ENCODE measurements at regions not wholly inside any gene's neighbourhood (a gene's known extent, or its start where the extent isn't known, plus 50 kb on each side); places are given as distances from the start of the nearest gene placed in this dataset.
"Not testable (repeated sequence)": the region's sequence is repeated elsewhere in the genome, so short reads cannot be mapped to it uniquely, and the experiment has no call there.

DNA sequence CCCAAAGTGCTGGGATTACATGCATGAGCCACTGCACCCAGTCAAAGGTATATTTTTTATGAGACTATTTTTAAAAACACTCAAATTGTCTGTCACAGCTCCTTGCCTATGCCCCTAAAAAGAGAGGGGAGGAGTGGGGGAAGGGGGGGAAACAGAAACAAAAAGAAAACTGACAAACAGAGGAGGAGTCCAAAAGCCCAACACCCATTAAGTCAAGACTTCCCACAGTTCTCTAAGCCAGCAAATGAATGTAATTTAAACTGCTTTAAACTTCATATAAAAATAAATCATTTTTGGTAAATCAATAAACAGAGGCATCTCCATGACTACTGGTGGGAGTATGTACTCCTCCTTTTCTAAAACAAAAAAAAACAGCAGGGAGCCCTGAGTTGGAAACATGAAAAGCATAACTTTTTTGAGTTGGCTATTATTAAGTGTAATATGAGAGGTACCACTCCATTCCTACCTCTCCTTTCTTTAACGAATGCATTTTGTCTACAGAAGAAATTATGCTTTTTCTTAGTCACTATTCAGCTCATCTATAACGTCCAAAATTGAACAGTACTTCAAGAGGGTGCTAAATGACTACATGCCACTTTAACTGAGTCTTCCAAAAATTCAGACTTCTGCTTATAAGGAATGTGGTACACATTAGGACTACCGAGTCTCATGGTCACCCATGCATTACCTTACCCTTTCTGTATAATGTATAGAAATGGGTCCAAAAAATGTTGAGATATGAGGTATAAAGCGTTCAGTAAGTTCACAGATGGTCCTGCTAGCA is 119.0 kb upstream of the PRSS16 start:
- no peaks in the 10 kb centered on the region for H3K4me1 ChIP-seq
- H3K27ac ChIP-seq = no peak overlapping the region
- TF ChIP-seq, protein P1, sequence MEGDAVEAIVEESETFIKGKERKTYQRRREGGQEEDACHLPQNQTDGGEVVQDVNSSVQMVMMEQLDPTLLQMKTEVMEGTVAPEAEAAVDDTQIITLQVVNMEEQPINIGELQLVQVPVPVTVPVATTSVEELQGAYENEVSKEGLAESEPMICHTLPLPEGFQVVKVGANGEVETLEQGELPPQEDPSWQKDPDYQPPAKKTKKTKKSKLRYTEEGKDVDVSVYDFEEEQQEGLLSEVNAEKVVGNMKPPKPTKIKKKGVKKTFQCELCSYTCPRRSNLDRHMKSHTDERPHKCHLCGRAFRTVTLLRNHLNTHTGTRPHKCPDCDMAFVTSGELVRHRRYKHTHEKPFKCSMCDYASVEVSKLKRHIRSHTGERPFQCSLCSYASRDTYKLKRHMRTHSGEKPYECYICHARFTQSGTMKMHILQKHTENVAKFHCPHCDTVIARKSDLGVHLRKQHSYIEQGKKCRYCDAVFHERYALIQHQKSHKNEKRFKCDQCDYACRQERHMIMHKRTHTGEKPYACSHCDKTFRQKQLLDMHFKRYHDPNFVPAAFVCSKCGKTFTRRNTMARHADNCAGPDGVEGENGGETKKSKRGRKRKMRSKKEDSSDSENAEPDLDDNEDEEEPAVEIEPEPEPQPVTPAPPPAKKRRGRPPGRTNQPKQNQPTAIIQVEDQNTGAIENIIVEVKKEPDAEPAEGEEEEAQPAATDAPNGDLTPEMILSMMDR (IDR thresholded peaks at IDR 0.05) = no peak
- H3K9ac ChIP-seq = no peak overlapping the region
- H3K27me3 ChIP-seq (ENCODE audit: control insufficient read depth, insufficient read depth, low read length) = no peaks in the 10 kb centered on the region
- H3K4me3 ChIP-seq (ENCODE audit: low read depth, low read length) = no peak overlapping the region
- no peak overlapping the region for H2AFZ ChIP-seq
- H3K9me3 ChIP-seq (ENCODE audit: control insufficient read depth, low read length) = no peaks in the 10 kb centered on the region
- H3K4me2 ChIP-seq (ENCODE audit: low read length) = no peak overlapping the region
- H3K36me3 ChIP-seq (ENCODE audit: control insufficient read depth, insufficient read depth, low read length) = no peaks in the 10 kb centered on the region
- H3K79me2 ChIP-seq = no peaks in the 10 kb centered on the region

DNA sequence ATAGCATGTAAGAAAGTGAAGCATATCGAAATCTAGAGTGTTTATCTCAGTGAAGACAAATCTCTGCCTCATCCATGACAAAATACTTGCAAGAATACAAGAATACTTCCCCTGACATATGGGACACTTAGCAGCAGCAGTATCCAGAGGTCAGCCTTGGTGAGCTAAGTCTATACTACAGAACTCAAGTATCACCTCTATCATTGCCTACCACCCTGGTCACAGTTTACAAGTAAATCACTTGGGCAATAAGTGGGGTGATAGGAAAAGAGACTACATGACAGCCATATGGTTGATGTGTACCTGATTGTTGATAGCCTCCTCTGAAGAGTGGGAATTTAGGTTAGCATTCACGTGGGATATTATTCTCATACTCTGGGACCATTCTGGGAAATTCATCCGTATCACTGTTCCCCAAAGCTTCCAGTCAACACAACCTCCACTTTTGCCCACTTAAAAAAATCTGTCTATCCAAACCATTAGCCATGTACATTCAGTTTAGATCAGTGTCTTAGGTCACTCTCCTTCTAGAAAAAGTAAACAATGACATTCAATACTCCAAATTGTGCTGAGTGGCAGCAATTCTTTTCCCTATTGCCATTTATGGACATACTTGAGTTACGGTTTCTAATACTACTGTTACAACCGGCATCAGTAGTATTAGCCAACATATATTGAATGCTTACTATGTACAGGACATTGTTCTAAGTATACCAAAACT is 118.2 kb upstream of the PRSS16 start:
- Histone ChIP-seq H3K27ac (no peak overlapping the region), H3K27me3 (ENCODE audit: control insufficient read depth, insufficient read depth, low read length) (no peaks in the 10 kb centered on the region), H3K4me1 (no peaks in the 10 kb centered on the region), H2AFZ (no peak overlapping the region), H3K36me3 (ENCODE audit: control insufficient read depth, insufficient read depth, low read length) (no peaks in the 10 kb centered on the region), H3K4me3 (ENCODE audit: low read depth, low read length) (no peak overlapping the region), H3K9me3 (ENCODE audit: control insufficient read depth, low read length) (no peaks in the 10 kb centered on the region), H3K79me2 (no peaks in the 10 kb centered on the region), H3K4me2 (ENCODE audit: low read length) (no peak overlapping the region), H3K9ac (no peak overlapping the region)
- TF ChIP-seq, protein P1 (IDR thresholded peaks at IDR 0.05) = no peak

DNA sequence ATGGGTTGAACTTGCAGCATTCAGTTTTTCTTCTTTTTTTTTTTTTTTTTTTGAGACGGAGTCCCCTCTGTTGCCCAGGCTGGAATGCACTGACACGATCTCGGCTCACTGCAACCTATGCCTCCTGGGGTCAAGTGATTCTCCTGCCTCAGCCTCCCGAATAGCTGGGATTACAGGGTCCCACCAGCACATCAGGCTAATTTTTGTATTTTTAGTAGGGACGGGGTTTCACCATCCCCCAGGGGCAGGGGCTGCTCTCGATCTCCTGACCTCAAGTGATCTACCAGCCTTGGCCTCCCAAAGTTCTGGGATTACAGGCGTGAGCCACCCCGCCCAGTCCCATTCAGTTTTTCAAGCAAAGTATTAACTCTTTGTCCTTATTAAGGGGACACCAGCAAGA is 117.6 kb upstream of the PRSS16 start:
- TF ChIP-seq, protein P1 (IDR thresholded peaks at IDR 0.05) = no peak
- Histone ChIP-seq H3K4me1 (no peaks in the 10 kb centered on the region), H3K79me2 (no peaks in the 10 kb centered on the region)

DNA sequence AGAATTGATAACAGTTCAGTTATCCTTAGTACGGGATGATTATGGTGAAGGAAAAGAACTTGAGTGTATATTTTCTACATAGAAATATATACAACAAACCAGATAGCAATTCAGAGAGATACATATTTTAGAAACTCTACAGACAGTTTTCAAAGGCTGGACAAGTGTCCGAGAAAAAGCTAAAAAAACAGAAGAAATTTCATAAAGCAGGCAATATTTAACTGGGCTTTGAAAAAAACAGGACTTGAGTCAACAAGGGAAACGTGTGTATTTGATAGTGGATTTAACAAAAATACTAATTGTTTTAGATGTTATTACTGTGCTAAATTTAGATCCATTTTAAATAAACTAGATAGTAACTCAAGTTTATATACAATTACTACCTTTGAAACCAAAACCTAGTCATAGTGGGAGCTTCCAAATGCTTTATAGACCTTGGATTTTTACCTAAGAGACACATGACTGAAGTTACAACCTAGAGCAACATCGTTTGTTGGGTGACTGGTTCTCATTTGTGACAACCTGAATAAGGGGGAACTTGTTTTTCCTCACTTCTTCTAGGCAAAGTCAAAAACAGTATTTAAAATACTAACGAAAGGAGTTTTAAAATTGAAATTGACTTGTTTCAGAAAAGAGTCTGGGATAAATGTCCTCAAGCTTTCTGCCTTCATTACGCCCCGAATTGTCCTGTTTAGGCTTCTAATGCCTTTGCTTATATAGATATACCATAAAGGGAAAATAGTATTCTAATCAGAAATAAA is 116.7 kb upstream of the PRSS16 start:
- H3K4me2 ChIP-seq (ENCODE audit: low read length) = no peak overlapping the region
- peak overlapping the region; percentile 58 for H3K4me3 ChIP-seq (ENCODE audit: low read depth, low read length)
- H3K36me3 ChIP-seq (ENCODE audit: control insufficient read depth, insufficient read depth, low read length) = no peaks in the 10 kb centered on the region
- no peaks in the 10 kb centered on the region for H3K27me3 ChIP-seq (ENCODE audit: control insufficient read depth, insufficient read depth, low read length)
- no peaks in the 10 kb centered on the region for H3K9me3 ChIP-seq (ENCODE audit: control insufficient read depth, low read length)
- TF ChIP-seq, protein P1 (IDR thresholded peaks at IDR 0.05) = no peak
- H3K27ac ChIP-seq = peak overlapping the region; percentile 3
- H3K79me2 ChIP-seq = no peaks in the 10 kb centered on the region
- no peak overlapping the region for H2AFZ ChIP-seq
- H3K9ac ChIP-seq = no peak overlapping the region
- no peaks in the 10 kb centered on the region for H3K4me1 ChIP-seq

More for the DNA sequence above, 117.6 kb upstream of the PRSS16 start:
- Histone ChIP-seq H3K9ac (no peak overlapping the region), H3K4me2 (ENCODE audit: low read length) (no peak overlapping the region), H2AFZ (no peak overlapping the region), H3K27me3 (ENCODE audit: control insufficient read depth, insufficient read depth, low read length) (no peaks in the 10 kb centered on the region), H3K9me3 (ENCODE audit: control insufficient read depth, low read length) (no peaks in the 10 kb centered on the region), H3K36me3 (ENCODE audit: control insufficient read depth, insufficient read depth, low read length) (no peaks in the 10 kb centered on the region), H3K27ac (no peak overlapping the region), H3K4me3 (ENCODE audit: low read depth, low read length) (no peak overlapping the region)

DNA sequence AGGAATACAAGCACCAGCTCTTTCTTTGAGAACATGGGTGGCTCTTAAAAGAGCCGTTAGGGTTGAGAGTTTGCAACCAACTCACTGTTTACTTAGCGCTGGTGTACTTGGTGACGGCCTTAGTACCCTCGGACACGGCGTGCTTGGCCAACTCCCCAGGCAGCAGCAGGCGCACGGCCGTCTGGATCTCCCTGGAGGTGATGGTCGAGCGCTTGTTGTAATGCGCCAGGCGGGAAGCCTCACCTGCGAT is 115.3 kb upstream of the PRSS16 start:
- not testable (repeated sequence) for H3K4me1 ChIP-seq; H3K36me3 ChIP-seq (ENCODE audit: control insufficient read depth, insufficient read depth, low read length)

More for the DNA sequence above, 115.3 kb upstream of the PRSS16 start:
- Histone ChIP-seq H2AFZ (peak overlapping the region; percentile 21), H3K27ac (peak overlapping the region; percentile 29), H3K4me2 (ENCODE audit: low read length) (peak overlapping the region; percentile 74), H3K4me3 (ENCODE audit: low read depth, low read length) (peak overlapping the region; percentile 58)
- not testable (repeated sequence) for H3K9me3 ChIP-seq (ENCODE audit: control insufficient read depth, low read length); H3K79me2 ChIP-seq; H3K9ac ChIP-seq; H3K27me3 ChIP-seq (ENCODE audit: control insufficient read depth, insufficient read depth, low read length)

Measured in parathyroid adenoma (tissue), 2 donors.